ENCODE measurements at regions not wholly inside any gene's neighbourhood (a gene's known extent, or its start where the extent isn't known, plus 50 kb on each side); places are given as distances from the start of the nearest gene placed in this dataset.

GRCh38 chr3:117118604-117119003 lies 409.0 kb downstream of the TUSC7 start:
- Histone ChIP-seq H3K79me2 (ENCODE audit: low read length) (no peaks in the 10 kb centered on the region), H3K9me3 (ENCODE audit: insufficient read depth, low read length) (no peaks in the 10 kb centered on the region), H3K27me3 (ENCODE audit: low read depth, low read length) (no peaks in the 10 kb centered on the region), H3K27ac (ENCODE audit: low read length) (no peak overlapping the region), H2AFZ (ENCODE audit: low read depth, low read length) (no peak overlapping the region), H3K4me1 (ENCODE audit: low read length) (no peaks in the 10 kb centered on the region), H3K36me3 (replicated peaks; ENCODE audit: low read depth, low read length) (no peaks in the 10 kb centered on the region), H3K4me2 (ENCODE audit: low read length) (no peak overlapping the region), H4K20me1 (ENCODE audit: insufficient read depth, low read length) (no peaks in the 10 kb centered on the region), H3K9ac (ENCODE audit: low read length) (no peak overlapping the region), H3K4me3 (ENCODE audit: low read length) (no peak overlapping the region)
- TF ChIP-seq CTCF (IDR thresholded peaks at IDR 0.05; ENCODE audit: low read depth, low read length), result no peak
- no peak for TF ChIP-seq EZH2phosphoT487 (IDR thresholded peaks at IDR 0.05; ENCODE audit: low read depth)

- Histone ChIP-seq H2AFZ (ENCODE audit: low read depth, low read length) (no peak overlapping the region), H3K4me1 (ENCODE audit: low read length) (no peaks in the 10 kb centered on the region), H3K9ac (ENCODE audit: low read length) (no peak overlapping the region), H3K27me3 (ENCODE audit: low read depth, low read length) (no peaks in the 10 kb centered on the region), H3K27ac (ENCODE audit: low read length) (no peak overlapping the region), H3K4me2 (ENCODE audit: low read length) (no peak overlapping the region), H3K79me2 (ENCODE audit: low read length) (no peaks in the 10 kb centered on the region), H3K4me3 (ENCODE audit: low read length) (no peak overlapping the region), H3K9me3 (ENCODE audit: insufficient read depth, low read length) (no peaks in the 10 kb centered on the region), H4K20me1 (ENCODE audit: insufficient read depth, low read length) (no peaks in the 10 kb centered on the region), H3K36me3 (replicated peaks; ENCODE audit: low read depth, low read length) (no peaks in the 10 kb centered on the region)
- TF ChIP-seq EZH2phosphoT487 (IDR thresholded peaks at IDR 0.05; ENCODE audit: low read depth), result no peak
- no peak for TF ChIP-seq CTCF (IDR thresholded peaks at IDR 0.05; ENCODE audit: low read depth, low read length)
Measured at GRCh38 chr3:117120014-117120413, 410.4 kb downstream of the TUSC7 start.

- Histone ChIP-seq H3K79me2 (ENCODE audit: low read length) (no peaks in the 10 kb centered on the region), H3K9me3 (ENCODE audit: insufficient read depth, low read length) (no peaks in the 10 kb centered on the region), H3K4me3 (ENCODE audit: low read length) (no peak overlapping the region), H4K20me1 (ENCODE audit: insufficient read depth, low read length) (no peaks in the 10 kb centered on the region), H3K4me2 (ENCODE audit: low read length) (no peak overlapping the region), H3K27ac (ENCODE audit: low read length) (no peak overlapping the region), H3K36me3 (replicated peaks; ENCODE audit: low read depth, low read length) (no peaks in the 10 kb centered on the region), H2AFZ (ENCODE audit: low read depth, low read length) (no peak overlapping the region), H3K4me1 (ENCODE audit: low read length) (no peaks in the 10 kb centered on the region), H3K27me3 (ENCODE audit: low read depth, low read length) (no peaks in the 10 kb centered on the region), H3K9ac (ENCODE audit: low read length) (no peak overlapping the region)
- TF ChIP-seq EZH2phosphoT487 (IDR thresholded peaks at IDR 0.05; ENCODE audit: low read depth) (no peak), CTCF (IDR thresholded peaks at IDR 0.05; ENCODE audit: low read depth, low read length) (no peak)
Measured at GRCh38 chr3:117122609-117123008, 413.0 kb downstream of the TUSC7 start.

- Histone ChIP-seq H3K4me3 (ENCODE audit: low read length) (no peak overlapping the region), H3K9me3 (ENCODE audit: insufficient read depth, low read length) (no peaks in the 10 kb centered on the region), H3K79me2 (ENCODE audit: low read length) (no peaks in the 10 kb centered on the region), H3K36me3 (replicated peaks; ENCODE audit: low read depth, low read length) (no peaks in the 10 kb centered on the region), H3K9ac (ENCODE audit: low read length) (no peak overlapping the region), H2AFZ (ENCODE audit: low read depth, low read length) (no peak overlapping the region), H3K27me3 (ENCODE audit: low read depth, low read length) (no peaks in the 10 kb centered on the region), H3K27ac (ENCODE audit: low read length) (no peak overlapping the region), H3K4me2 (ENCODE audit: low read length) (no peak overlapping the region), H3K4me1 (ENCODE audit: low read length) (peaks cover 9% of the 10 kb centered on the region), H4K20me1 (ENCODE audit: insufficient read depth, low read length) (no peaks in the 10 kb centered on the region)
- no peak for TF ChIP-seq EZH2phosphoT487 (IDR thresholded peaks at IDR 0.05; ENCODE audit: low read depth)
- TF ChIP-seq CTCF (IDR thresholded peaks at IDR 0.05; ENCODE audit: low read depth, low read length), result no peak
Measured at GRCh38 chr3:117126460-117126859, 416.9 kb downstream of the TUSC7 start.

Data from OCI-LY3 (cell line).